NB4 (cell line): ENCODE measurements at regions not wholly inside any gene's neighbourhood (a gene's known extent, or its start where the extent isn't known, plus 50 kb on each side); places are given as distances from the start of the nearest gene placed in this dataset.

Source experiments
- CTCF ChIP-seq: IDR thresholded peaks from one replicate; pipeline ENCODE4 v1.5.1; 2012; ENCODE audit warnings: low read depth, low read length
- MAX ChIP-seq: IDR thresholded peaks from 2 replicates; pipeline ENCODE4 v1.6.1; 2011; ENCODE audit warnings: low read depth, low read length
- MYC ChIP-seq: IDR thresholded peaks from 2 replicates; pipeline ENCODE4 v1.6.1; 2011; ENCODE audit warnings: low read depth, low read length
- POLR2A ChIP-seq: IDR thresholded peaks from 2 replicates; pipeline ENCODE4 v1.6.1; 2011; ENCODE audit warnings: mild to moderate bottlenecking; ENCODE audit not compliant: insufficient read length; ENCODE audit errors: extremely low read depth

DNA sequence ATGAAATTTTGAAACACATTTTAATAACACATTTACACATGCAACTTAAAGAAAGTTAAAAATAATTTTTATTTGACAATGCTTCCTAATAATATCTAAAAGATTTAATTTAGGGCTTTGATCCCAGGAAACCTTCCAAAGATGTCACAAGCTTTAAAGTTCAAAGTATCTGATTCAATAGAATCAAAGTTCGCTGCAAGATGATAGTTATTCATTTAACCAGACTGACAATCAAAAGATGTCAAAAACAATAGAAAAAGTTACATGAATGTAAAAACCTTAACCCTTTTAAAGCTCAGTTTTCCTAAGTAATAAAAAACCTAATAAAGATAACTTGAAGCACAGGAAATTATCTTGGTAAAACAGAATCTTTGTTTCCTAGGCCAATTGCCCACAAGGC lies 67.7 kb downstream of the SDR9C7 start:
- TF ChIP-seq CTCF, result no peak
- TF ChIP-seq POLR2A, result no peak
- TF ChIP-seq MAX, result no peak
- TF ChIP-seq MYC, result no peak
